GM12891 (cell line): ENCODE measurements at regions not wholly inside any gene's neighbourhood (a gene's known extent, or its start where the extent isn't known, plus 50 kb on each side); places are given as distances from the start of the nearest gene placed in this dataset.

Experiments
- PAX5 ChIP-seq: IDR thresholded peaks from 2 replicates; pipeline ENCODE4 v1.6.1; 2011; ENCODE audit warnings: low read length, moderate library complexity, mild to moderate bottlenecking; ENCODE audit not compliant: insufficient read depth, severe bottlenecking
- POLR2A ChIP-seq: IDR thresholded peaks from 2 replicates; pipeline ENCODE4 v1.6.1; 2011; ENCODE audit warnings: low read depth, low read length, control low read depth
- POLR2AphosphoS5 ChIP-seq: IDR thresholded peaks from 2 replicates; pipeline ENCODE4 v1.6.1; 2011; ENCODE audit warnings: low read depth, low read length, control low read depth
- POU2F2 ChIP-seq: IDR thresholded peaks from 2 replicates; pipeline ENCODE4 v1.6.1; 2011; ENCODE audit warnings: low read depth, mild to moderate bottlenecking, control low read depth, low read length, moderate library complexity
- SPI1 ChIP-seq: IDR thresholded peaks from 2 replicates; pipeline ENCODE4 v1.6.1; 2011; ENCODE audit warnings: low read depth, low read length, control low read depth
- TAF1 ChIP-seq: IDR thresholded peaks from 2 replicates; pipeline ENCODE4 v1.6.1; 2011; ENCODE audit warnings: low read depth, low read length, control low read depth

DNA sequence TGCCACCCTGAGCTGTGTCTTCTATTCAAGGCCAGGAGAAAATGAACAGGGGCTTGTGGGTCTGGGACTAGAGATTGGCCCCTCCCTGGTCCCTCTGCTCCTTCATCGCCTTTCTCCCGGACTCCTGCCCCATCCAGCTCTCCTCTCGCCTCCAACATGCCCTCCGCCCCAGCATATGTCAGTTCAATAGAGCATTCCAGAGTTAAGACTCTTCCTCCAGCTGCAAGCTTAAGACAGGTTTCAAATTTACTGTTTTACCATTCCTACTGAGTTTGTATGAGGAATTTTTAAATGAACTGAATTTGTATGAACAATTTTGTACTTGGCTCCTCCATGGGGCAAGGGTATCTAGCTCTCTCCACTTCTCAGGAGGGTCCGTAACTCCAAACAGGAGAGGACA, 195.6 kb downstream of the TBC1D2B start:
- TF ChIP-seq POLR2A, result no peak
- TF ChIP-seq POLR2AphosphoS5, result no peak
- TF ChIP-seq PAX5, result no peak
- no peak for TF ChIP-seq TAF1
- TF ChIP-seq POU2F2, result no peak
- no peak for TF ChIP-seq SPI1
